ENCODE measurements at regions not wholly inside any gene's neighbourhood (a gene's known extent, or its start where the extent isn't known, plus 50 kb on each side); places are given as distances from the start of the nearest gene placed in this dataset.

GRCh38 chr2:102886216-102886893, 124.5 kb downstream of the TMEM182 start:
- H3K27me3 ChIP-seq (replicated peaks; ENCODE audit: insufficient read depth, low read depth, low read length, poor library complexity): no peaks in the 10 kb centered on the region
- no peaks in the 10 kb centered on the region for H3K4me1 ChIP-seq (ENCODE audit: insufficient read depth, low read length, poor library complexity, severe bottlenecking)
- CTCF ChIA-PET: no interaction called here
- H3K36me3 ChIP-seq (ENCODE audit: insufficient read depth, low read length, poor library complexity, severe bottlenecking): no peaks in the 10 kb centered on the region
- no peak overlapping the region for H3K27ac ChIP-seq (ENCODE audit: low read depth, low read length, poor library complexity, severe bottlenecking)
- DNase-seq (ENCODE audit: low spot score): no peak
- no peaks in the 10 kb centered on the region for H3K9me3 ChIP-seq (ENCODE audit: low read depth, low read length, poor library complexity, severe bottlenecking)
- intact Hi-C loops (cut with micrococcal nuclease; ENCODE audit: unreplicated experiment): no loop called here
- no peak for TF ChIP-seq CTCF (conservative IDR thresholded peaks at IDR 0.05; ENCODE audit: low read depth, low read length)
- TF ChIP-seq EZH2 (IDR thresholded peaks at IDR 0.05; ENCODE audit: borderline replicate concordance, low read depth, low read length, poor library complexity, severe bottlenecking): no peak
- H3K4me3 ChIP-seq (ENCODE audit: low read depth, low read length, poor library complexity, severe bottlenecking): no peak overlapping the region
- POLR2A ChIA-PET (ENCODE audit: low non-redundant PET): no interaction called here
- BruUV-seq (replicated peaks): no TSS peak

- ChIA-PET CTCF (no interaction called here), POLR2A (ENCODE audit: low non-redundant PET) (no interaction called here)
- DNase-seq (ENCODE audit: low spot score): no peak
- Histone ChIP-seq H3K27me3 (replicated peaks; ENCODE audit: insufficient read depth, low read depth, low read length, poor library complexity) (no peaks in the 10 kb centered on the region), H3K4me3 (ENCODE audit: low read depth, low read length, poor library complexity, severe bottlenecking) (no peak overlapping the region), H3K27ac (ENCODE audit: low read depth, low read length, poor library complexity, severe bottlenecking) (no peak overlapping the region), H3K36me3 (ENCODE audit: insufficient read depth, low read length, poor library complexity, severe bottlenecking) (no peaks in the 10 kb centered on the region), H3K4me1 (ENCODE audit: insufficient read depth, low read length, poor library complexity, severe bottlenecking) (no peaks in the 10 kb centered on the region), H3K9me3 (ENCODE audit: low read depth, low read length, poor library complexity, severe bottlenecking) (no peaks in the 10 kb centered on the region)
- intact Hi-C loops (cut with micrococcal nuclease; ENCODE audit: unreplicated experiment): no loop called here
- TF ChIP-seq CTCF (conservative IDR thresholded peaks at IDR 0.05; ENCODE audit: low read depth, low read length) (no peak), EZH2 (IDR thresholded peaks at IDR 0.05; ENCODE audit: borderline replicate concordance, low read depth, low read length, poor library complexity, severe bottlenecking) (no peak)
- BruUV-seq (replicated peaks): no TSS peak
Measured at GRCh38 chr2:102888514-102888913, 126.7 kb downstream of the TMEM182 start.

- Histone ChIP-seq H3K9me3 (ENCODE audit: low read depth, low read length, poor library complexity, severe bottlenecking) (peaks cover 4% of the 10 kb centered on the region), H3K4me1 (ENCODE audit: insufficient read depth, low read length, poor library complexity, severe bottlenecking) (no peaks in the 10 kb centered on the region), H3K27ac (ENCODE audit: low read depth, low read length, poor library complexity, severe bottlenecking) (no peak overlapping the region), H3K36me3 (ENCODE audit: insufficient read depth, low read length, poor library complexity, severe bottlenecking) (no peaks in the 10 kb centered on the region), H3K4me3 (ENCODE audit: low read depth, low read length, poor library complexity, severe bottlenecking) (no peak overlapping the region), H3K27me3 (replicated peaks; ENCODE audit: insufficient read depth, low read depth, low read length, poor library complexity) (no peaks in the 10 kb centered on the region)
- ChIA-PET CTCF (no interaction called here), POLR2A (ENCODE audit: low non-redundant PET) (no interaction called here)
- intact Hi-C loops (cut with micrococcal nuclease; ENCODE audit: unreplicated experiment): no loop called here
- no peak for TF ChIP-seq EZH2 (IDR thresholded peaks at IDR 0.05; ENCODE audit: borderline replicate concordance, low read depth, low read length, poor library complexity, severe bottlenecking)
- TF ChIP-seq CTCF (conservative IDR thresholded peaks at IDR 0.05; ENCODE audit: low read depth, low read length): no peak
- no peak for DNase-seq (ENCODE audit: low spot score)
- no TSS peak for BruUV-seq (replicated peaks)
Measured at GRCh38 chr2:102891296-102891695, 129.5 kb downstream of the TMEM182 start.
